H1 (cell line): ENCODE measurements at regions not wholly inside any gene's neighbourhood (a gene's known extent, or its start where the extent isn't known, plus 50 kb on each side); places are given as distances from the start of the nearest gene placed in this dataset.

Experiments
- CEBPB ChIP-seq: IDR thresholded peaks from 2 replicates; pipeline ENCODE4 v1.6.1; 2012; ENCODE audit warnings: low read depth, low read length
- EGR1 ChIP-seq: IDR thresholded peaks from 2 replicates; pipeline ENCODE4 v1.6.1; 2011; ENCODE audit warnings: low read depth, low read length, borderline replicate concordance
- POLR2A ChIP-seq, 2 experiments: IDR thresholded peaks; 1 replicate in 1 of 2; 2 replicates in 1 of 2; pipeline ENCODE4 v1.6.1; 2011; ENCODE audit warnings: low read depth in 2 of 2, low read length in 2 of 2, mild to moderate bottlenecking in 2 of 2; ENCODE audit errors: control extremely low read depth in 1 of 2
- SIX5 ChIP-seq: IDR thresholded peaks from 2 replicates; pipeline ENCODE4 v1.6.1; 2011; ENCODE audit warnings: mild to moderate bottlenecking, low read depth, low read length
- TAF7 ChIP-seq: optimal IDR thresholded peaks from 2 replicates; pipeline ENCODE3; 2011; ENCODE audit warnings: low read depth, mild to moderate bottlenecking, inconsistent platforms, low read length, moderate library complexity, borderline replicate concordance

DNA sequence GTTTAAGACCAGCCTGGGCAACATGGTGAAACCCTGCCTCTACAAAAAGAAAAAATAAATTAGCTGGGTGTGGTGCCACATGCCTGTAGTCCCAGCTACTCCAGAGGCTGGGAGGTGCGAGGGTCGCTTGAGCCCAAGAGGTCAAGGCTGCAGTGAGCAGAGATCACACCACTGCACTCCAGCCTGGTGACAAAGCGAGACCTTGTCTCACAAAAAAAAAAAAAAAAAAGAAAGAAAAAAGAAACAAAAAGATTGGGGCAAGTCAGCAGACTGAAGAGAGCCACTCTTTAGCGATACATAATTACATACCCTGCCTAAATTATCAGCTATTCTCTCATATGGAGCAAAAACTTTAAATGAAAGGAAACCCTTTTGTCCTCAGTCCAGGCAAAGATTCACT is 53.6 kb upstream of the MAP3K13 start:
- TF ChIP-seq TAF7: no peak
- TF ChIP-seq EGR1: no peak
- TF ChIP-seq POLR2A (IDR thresholded peaks at IDR 0.05; ENCODE audit: control extremely low read depth in 1 of 2, low read depth in 2 of 2, low read length in 2 of 2): no peak
- TF ChIP-seq CEBPB: no peak
- no peak for TF ChIP-seq SIX5
